GM18868 (cell line): ENCODE measurements at regions not wholly inside any gene's neighbourhood (a gene's known extent, or its start where the extent isn't known, plus 50 kb on each side); places are given as distances from the start of the nearest gene placed in this dataset.
"Not testable (repeated sequence)": the region's sequence is repeated elsewhere in the genome, so short reads cannot be mapped to it uniquely, and the experiment has no call there.

ENCODE experiments used
- ATAC-seq: cut with Tn5 transposase; IDR thresholded peaks from one replicate; pipeline ENCODE4 v1.9.1; 2021; ENCODE audit warnings: mild to moderate bottlenecking, moderate library complexity; ENCODE audit not compliant: unreplicated experiment

DNA sequence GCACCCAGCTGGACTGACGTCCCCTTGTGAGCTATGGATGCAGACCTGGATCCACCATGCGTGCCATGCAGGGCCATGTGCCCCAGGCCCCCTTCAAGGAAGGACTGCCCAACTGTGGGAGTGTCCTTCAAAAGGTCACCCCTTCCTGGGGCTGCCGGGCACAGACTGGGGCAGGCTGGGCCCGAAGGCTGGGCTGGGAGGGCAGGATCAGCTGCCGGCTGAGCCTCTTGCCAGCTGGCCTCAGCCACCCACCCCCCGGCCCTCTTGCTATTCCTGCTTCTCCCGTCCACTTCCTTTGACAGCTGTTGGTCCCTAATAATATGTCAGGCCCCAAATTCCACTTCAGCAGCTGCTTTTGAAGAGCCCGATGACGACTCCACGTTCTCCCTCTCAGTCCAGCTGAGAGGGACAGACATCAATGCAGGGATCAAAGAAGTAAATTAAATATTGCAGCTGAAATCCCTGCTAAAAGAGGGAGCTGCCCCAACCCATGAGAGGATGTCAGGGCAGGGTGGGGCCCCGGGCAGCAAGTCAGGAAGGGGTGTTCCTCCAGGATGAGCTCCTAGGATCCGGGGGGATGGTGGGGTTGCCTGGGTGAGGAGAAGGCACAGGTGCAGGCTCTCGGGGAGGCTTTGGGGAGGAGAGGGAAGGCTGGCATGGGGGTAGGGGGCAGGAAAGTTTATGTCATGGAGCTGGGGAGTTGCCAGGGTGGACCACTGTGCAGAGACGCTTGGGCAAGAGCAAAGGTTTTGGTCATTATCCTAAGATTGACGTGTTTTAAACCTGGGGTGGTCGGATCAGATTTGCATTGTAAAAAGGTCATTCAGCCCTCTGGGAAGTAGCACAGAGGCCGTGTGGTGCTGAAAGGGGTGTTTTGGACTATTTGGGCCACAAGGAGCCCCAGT, 185.0 kb downstream of the ANKRD60 start:
- ATAC-seq, result no peak

- no peak for ATAC-seq
Observed at GRCh38 chr20:58042591-58042990, 185.9 kb downstream of the ANKRD60 start.

GRCh38 chr20:58040447-58041290, 187.8 kb downstream of the ANKRD60 start:
- ATAC-seq, result no peak

- no peak for ATAC-seq
Observed at GRCh38 chr20:58039274-58040092, 189.0 kb downstream of the ANKRD60 start.

- no peak for ATAC-seq
Observed at GRCh38 chr20:58038123-58038654, 190.3 kb downstream of the ANKRD60 start.

- ATAC-seq, result no peak
Observed at GRCh38 chr20:58037631-58038030, 190.8 kb downstream of the ANKRD60 start.

GRCh38 chr20:58033026-58033536, 195.4 kb downstream of the ANKRD60 start:
- ATAC-seq, result no peak

GRCh38 chr20:58032599-58032998, 195.9 kb downstream of the ANKRD60 start:
- no peak for ATAC-seq

- ATAC-seq, result not testable (repeated sequence)
Observed at GRCh38 chr20:58031350-58031749, 197.1 kb downstream of the ANKRD60 start.

DNA sequence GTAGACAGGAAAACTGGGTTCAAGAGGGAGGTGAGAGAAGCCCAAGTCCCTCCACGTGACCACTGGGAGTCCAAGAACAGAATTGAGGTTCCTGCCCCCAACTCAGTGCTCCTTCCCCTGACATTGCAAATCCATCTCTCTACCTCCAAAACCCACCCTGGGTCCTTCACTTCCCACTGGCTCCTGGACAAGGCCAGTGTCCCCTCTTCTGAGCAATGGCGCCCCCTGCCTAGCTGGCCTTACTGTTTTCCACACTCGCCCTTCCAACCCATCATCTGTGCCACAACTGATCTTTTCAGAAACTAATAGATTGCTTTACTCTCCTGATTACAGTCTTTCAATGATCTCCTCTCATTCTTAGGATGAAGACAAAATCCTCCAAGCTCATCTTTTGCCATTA, 200.3 kb downstream of the ANKRD60 start:
- ATAC-seq, result no peak

DNA sequence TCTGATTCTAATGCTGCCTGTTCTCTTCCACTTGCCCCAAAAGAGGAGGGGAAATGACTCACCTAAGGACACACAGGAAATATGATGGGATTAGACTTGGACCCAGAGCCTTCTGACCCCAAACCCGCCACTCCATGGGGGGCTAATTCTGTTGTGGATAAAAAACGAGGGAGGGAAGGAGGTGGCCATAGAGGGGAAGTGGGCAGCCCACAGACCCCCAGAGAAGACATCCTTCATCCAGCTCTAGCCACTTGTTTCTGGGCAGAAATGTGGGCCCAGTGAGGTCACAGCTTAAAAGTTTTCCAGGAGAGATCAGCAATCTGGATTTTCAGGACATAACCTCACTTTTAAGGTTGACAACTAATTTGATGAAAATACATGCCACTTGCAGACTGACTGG, 202.1 kb downstream of the ANKRD60 start:
- no peak for ATAC-seq

DNA sequence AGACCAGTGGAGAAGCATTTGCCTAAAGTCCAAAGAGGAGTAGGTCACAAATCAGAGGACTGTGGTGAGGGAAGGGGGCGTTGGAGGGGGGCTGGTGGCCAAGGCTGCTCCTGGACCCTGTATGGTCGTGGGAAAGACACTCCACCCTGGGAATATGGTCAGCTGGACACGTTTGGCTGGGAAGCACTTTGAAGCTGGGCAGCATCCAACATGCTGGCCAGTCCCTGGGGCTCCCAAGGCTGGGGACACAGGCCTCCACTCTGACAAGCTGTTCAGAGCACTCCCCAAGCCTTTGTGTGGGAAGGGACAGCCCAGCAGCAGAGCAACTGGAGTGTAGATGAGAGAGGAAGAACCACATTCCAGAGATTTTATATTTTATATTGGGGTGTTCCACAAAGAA, 203.2 kb downstream of the ANKRD60 start:
- ATAC-seq, result no peak

DNA sequence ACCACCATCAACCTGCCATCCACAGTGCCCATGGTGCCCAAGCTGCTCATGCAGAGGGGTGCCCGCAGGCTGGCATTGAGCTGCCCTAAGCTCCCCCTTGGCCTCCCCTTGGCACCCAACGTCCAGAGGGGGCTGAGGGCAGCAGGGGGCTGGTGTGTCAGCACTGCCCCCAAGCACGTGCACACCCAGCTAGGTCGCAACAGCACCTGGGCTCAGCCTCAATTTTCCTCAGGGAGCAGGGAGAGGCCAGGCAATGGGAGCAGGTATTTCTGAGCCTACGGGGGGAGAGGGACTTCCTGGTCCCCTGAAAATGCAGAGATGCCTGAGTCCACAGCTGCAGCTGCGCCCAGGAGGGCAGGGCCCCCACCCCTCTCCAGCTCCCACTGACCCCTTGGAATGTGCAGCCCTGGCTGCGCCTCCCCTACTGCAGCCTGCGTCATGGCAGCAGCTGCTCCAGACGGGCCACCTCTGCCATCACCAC, 204.2 kb downstream of the ANKRD60 start:
- no peak for ATAC-seq

DNA sequence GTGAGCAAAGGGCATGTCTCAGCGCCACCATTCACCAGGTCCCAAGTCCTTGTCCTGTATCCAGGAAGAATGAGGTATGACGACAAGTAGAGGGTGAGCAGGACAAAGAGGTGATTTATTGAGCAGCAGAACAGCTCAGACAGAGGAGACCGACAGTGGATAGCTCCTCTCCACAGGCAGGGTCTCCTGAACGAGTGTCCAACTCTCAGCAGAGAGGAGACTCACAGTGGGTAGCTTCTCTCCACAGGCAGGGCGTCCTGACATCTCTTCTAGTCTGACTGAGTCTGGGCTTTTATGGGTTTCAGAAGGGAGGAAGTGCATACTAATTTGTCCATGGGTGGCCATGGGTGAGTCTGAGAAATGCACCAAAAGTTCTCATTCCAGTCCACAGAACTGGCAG, 204.7 kb downstream of the ANKRD60 start:
- ATAC-seq, result no peak

DNA sequence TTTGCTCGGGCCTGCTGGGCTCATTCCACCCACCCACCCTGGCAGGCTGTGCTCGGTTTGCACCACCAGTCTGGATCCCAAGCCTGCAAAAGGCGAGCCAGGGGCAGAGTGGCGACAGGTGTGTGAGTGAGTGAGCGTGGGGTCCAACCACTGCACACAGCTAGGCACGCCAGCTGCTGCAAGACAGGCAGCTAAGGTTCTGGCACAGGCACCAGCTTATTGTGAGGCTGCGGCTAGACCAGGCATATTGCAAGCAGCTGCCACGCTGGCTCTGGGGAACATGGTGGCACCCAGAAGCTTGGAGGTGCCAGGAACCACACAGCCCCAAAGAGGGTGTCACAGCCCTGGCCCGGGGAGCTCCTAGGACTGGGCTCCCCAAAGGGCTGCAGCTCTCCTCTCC, 205.1 kb downstream of the ANKRD60 start:
- no peak for ATAC-seq

GRCh38 chr20:58022711-58023110, 205.7 kb downstream of the ANKRD60 start:
- ATAC-seq, result no peak

DNA sequence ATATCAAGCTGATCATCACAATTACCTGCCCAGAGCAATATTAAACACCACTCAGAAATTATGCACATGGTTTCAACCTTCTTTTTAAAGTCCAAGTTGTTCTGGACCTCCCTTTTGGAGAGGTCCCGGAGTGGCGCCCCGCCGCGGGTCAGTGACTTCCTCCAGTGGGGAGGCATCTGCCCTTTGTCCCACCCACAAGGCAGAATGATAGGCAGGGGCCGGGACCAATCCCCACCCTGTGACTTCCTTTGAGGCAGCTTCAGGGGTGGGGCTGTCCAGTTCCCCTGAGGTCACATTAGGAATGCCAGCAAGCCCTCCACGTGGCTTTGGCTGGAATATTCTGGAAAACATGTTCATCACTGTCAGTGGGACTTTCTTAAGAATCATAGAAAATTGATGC, 207.0 kb downstream of the ANKRD60 start:
- ATAC-seq, result no peak

DNA sequence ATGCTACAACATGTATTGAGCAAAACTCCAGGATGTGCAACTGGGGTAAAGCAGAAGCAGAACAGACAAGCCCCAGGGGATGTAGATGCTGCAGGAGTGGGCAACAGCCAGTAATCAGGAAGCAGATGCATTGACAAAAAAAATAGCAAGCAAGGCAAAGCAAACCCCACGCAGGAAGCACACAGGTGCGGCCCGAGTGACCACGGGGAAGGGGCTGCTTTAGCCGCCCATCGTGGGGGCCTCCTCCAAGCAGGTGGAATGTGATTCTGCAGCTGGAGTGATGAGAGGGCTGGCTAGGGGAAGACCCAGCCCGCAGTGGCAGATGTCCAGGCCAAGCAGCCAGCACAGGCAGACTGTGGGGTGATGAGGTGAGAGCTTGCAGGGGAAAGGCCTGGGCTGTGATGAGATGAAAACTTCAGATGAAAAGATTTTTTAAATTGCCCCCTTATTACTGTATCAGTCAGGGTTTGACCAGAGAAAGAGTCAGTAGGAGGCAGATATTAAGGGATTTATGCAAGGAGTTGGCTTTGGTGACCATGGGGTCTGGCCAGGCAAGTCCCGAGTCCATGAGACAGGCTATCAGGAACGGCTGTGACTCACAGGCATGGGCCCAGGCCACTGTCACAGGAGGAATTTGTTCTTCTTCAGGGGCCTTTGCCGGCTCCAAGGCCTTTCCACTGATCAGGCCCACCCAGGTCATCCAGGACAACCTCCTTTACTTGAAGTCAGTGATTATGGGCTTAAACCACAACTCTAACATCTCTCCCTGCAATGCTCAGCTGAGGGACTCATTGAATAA, 207.6 kb downstream of the ANKRD60 start:
- ATAC-seq, result no peak

GRCh38 chr20:58019850-58020625, 208.4 kb downstream of the ANKRD60 start:
- ATAC-seq, result no peak
